ENCODE measurements at regions not wholly inside any gene's neighbourhood (a gene's known extent, or its start where the extent isn't known, plus 50 kb on each side); places are given as distances from the start of the nearest gene placed in this dataset.
"Not testable (repeated sequence)": the region's sequence is repeated elsewhere in the genome, so short reads cannot be mapped to it uniquely, and the experiment has no call there.

GRCh38 chr10:53064614-53065013 lies 292.0 kb upstream of the MBL2 start:
- DNase-seq: no peak

- no peak for DNase-seq
These were observed 291.2 kb upstream of the MBL2 start for GRCh38 chr10:53063805-53064204.

- DNase-seq: no peak
These were observed 280.1 kb upstream of the MBL2 start for GRCh38 chr10:53052521-53053164.

- DNase-seq: no peak
These were observed 272.7 kb upstream of the MBL2 start for GRCh38 chr10:53045315-53045714.

GRCh38 chr10:53035823-53036222 lies 263.2 kb upstream of the MBL2 start:
- DNase-seq: not testable (repeated sequence)

- no peak for DNase-seq
These were observed 260.8 kb upstream of the MBL2 start for GRCh38 chr10:53033396-53033795.

- DNase-seq: not testable (repeated sequence)
These were observed 257.6 kb upstream of the MBL2 start for GRCh38 chr10:53029872-53030849.

- no peak for DNase-seq
These were observed 256.9 kb upstream of the MBL2 start for GRCh38 chr10:53029449-53029848.

- not testable (repeated sequence) for DNase-seq
These were observed 253.2 kb upstream of the MBL2 start for GRCh38 chr10:53025765-53026164.

- no peak for DNase-seq
These were observed 252.7 kb upstream of the MBL2 start for GRCh38 chr10:53025172-53025711.

- DNase-seq: no peak
These were observed 250.8 kb upstream of the MBL2 start for GRCh38 chr10:53023411-53023810.

- DNase-seq: no peak
These were observed 250.1 kb upstream of the MBL2 start for GRCh38 chr10:53022611-53023088.

GRCh38 chr10:53013201-53013810 lies 240.7 kb upstream of the MBL2 start:
- DNase-seq: no peak

GRCh38 chr10:53009961-53010907 lies 237.7 kb upstream of the MBL2 start:
- DNase-seq: no peak

- no peak for DNase-seq
These were observed 234.9 kb upstream of the MBL2 start for GRCh38 chr10:53007527-53007842.

- DNase-seq: no peak
These were observed 234.3 kb upstream of the MBL2 start for GRCh38 chr10:53006663-53007526.

GRCh38 chr10:53005612-53006345 lies 233.2 kb upstream of the MBL2 start:
- no peak for DNase-seq

GRCh38 chr10:53003094-53003493 lies 230.5 kb upstream of the MBL2 start:
- DNase-seq: no peak

GRCh38 chr10:52999681-53000080 lies 227.1 kb upstream of the MBL2 start:
- DNase-seq: no peak

- no peak for DNase-seq
These were observed 226.7 kb upstream of the MBL2 start for GRCh38 chr10:52999258-52999657.
